Liver (tissue), 3 donors: ENCODE measurements at regions not wholly inside any gene's neighbourhood (a gene's known extent, or its start where the extent isn't known, plus 50 kb on each side); places are given as distances from the start of the nearest gene placed in this dataset.

ENCODE experiments used
- EGR1 ChIP-seq, 2 donors: IDR thresholded peaks; 2 replicates each; pipeline ENCODE4 v1.6.1; 2016 to 2018; ENCODE audit warnings: antibody characterized with exemption in 2 of 2, low read depth in 2 of 2
- FOXA1 ChIP-seq: IDR thresholded peaks from 2 replicates; pipeline ENCODE4 v1.6.1; 2016; ENCODE audit warnings: antibody characterized with exemption
- TF ChIP-seq, protein P1 (sequence below): fragments of 150-350 bp; IDR thresholded peaks from 2 replicates; pipeline ENCODE4 v1.5.1; 2017; ENCODE audit warnings: improper control_type of control experiment, low read depth, low read length; ENCODE audit not compliant: missing input control
- TF ChIP-seq, protein P2 (sequence below): IDR thresholded peaks from 2 replicates; pipeline ENCODE4 v1.6.1; 2016; ENCODE audit warnings: antibody characterized with exemption
- TF ChIP-seq, protein P3 (sequence below): IDR thresholded peaks from 2 replicates; pipeline ENCODE4 v1.6.1; 2016; ENCODE audit warnings: antibody characterized with exemption
- donor health status: healthy.
- donor health status: healthy.

DNA sequence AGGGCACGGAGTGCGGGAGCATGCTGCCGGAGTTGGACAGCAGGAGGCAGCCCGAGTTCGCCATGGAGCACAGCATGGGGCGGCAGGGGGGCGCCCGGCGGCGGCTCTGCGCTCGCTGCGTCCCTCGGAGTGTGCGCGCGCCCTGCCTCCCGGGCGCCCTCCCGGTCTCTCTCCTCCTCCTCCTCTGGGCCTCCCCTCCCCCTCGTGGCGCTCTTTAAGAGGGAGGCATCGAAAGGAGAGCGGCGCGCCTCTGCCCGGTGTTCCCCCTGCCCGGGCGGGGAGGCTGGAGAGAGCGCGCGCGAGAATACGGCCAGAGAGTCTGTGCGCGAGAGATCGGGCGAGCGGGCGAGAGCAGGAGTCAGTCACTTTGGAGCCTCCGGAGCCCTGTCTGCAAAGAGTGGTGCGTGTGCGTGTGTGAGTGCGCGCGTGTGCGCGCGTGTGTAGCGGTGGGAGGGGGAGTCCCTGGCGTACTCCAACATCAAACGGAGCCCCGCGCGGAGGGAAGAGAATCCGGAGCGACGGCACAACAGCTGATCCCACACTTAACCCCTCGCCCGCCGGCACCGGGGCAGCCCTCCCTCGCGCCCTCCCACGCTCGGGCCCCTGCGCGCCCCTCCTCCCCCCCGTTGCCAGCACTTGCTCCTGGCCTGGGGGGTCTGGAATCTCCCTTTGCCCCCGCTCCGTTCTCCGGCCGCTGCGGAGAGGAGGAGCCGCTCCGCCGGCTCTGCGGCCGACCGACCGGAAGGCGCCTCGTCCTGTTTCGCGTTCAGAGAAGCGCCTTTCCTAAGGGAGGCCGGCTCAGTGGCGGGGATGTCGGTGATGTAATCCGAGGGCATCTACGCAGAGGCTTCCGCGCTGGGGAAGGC lies 108.9 kb downstream of the ENGASE start:
- TF ChIP-seq, protein P1, sequence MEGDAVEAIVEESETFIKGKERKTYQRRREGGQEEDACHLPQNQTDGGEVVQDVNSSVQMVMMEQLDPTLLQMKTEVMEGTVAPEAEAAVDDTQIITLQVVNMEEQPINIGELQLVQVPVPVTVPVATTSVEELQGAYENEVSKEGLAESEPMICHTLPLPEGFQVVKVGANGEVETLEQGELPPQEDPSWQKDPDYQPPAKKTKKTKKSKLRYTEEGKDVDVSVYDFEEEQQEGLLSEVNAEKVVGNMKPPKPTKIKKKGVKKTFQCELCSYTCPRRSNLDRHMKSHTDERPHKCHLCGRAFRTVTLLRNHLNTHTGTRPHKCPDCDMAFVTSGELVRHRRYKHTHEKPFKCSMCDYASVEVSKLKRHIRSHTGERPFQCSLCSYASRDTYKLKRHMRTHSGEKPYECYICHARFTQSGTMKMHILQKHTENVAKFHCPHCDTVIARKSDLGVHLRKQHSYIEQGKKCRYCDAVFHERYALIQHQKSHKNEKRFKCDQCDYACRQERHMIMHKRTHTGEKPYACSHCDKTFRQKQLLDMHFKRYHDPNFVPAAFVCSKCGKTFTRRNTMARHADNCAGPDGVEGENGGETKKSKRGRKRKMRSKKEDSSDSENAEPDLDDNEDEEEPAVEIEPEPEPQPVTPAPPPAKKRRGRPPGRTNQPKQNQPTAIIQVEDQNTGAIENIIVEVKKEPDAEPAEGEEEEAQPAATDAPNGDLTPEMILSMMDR = no peak
- TF ChIP-seq FOXA1 = no peak
- TF ChIP-seq EGR1 (IDR thresholded peaks at IDR 0.05; ENCODE audit: low read depth in 2 of 2) = no peak
- TF ChIP-seq, protein P2, sequence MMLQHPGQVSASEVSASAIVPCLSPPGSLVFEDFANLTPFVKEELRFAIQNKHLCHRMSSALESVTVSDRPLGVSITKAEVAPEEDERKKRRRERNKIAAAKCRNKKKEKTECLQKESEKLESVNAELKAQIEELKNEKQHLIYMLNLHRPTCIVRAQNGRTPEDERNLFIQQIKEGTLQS = no peak
- TF ChIP-seq, protein P3, sequence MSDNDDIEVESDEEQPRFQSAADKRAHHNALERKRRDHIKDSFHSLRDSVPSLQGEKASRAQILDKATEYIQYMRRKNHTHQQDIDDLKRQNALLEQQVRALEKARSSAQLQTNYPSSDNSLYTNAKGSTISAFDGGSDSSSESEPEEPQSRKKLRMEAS = no peak
